H1 (cell line): ENCODE measurements at regions not wholly inside any gene's neighbourhood (a gene's known extent, or its start where the extent isn't known, plus 50 kb on each side); places are given as distances from the start of the nearest gene placed in this dataset.

Experiments
- CTCF ChIA-PET: fragments of 300-600 bp; sonication (Branson Sonifier 250); formaldehyde crosslinking; loops from one replicate; lab custom pipeline; 2021; ENCODE audit not compliant: partially characterized antibody; lab: Charles Lee
- POLR2A ChIA-PET: fragments of 300-600 bp; sonication (Branson Sonifier 250); formaldehyde crosslinking; loops from one replicate; lab custom pipeline; 2021; ENCODE audit warnings: inconsistent platforms; ENCODE audit not compliant: partially characterized antibody; lab: Charles Lee
- DNase-seq, 2 experiments: peaks; one replicate each; pipeline versions ENCODE4 v3.0.0 to v3.0.0-alpha.2; 2010 to 2022; ENCODE audit warnings: low spot score in 2 of 2, low read depth in 1 of 2, mixed read lengths in 1 of 2
- FAIRE-seq: peaks from 2 replicates; lab custom pipeline; 2011; peaks lifted over from hg19 to GRCh38; lab: Jason Lieb, UNC
- H2AFZ ChIP-seq: 2 replicates; pipeline ENCODE4 v1.8.1; 2012; ENCODE audit warnings: low read length, inconsistent platforms
- H2AK5ac ChIP-seq: 2 replicates; pipeline ENCODE4 v1.6.1; 2013; ENCODE audit warnings: low read depth, low read length
- H2BK120ac ChIP-seq: replicated peaks from 2 replicates; pipeline ENCODE3; 2013; ENCODE audit warnings: low read depth, low read length, inconsistent platforms
- H2BK12ac ChIP-seq: 2 replicates; pipeline ENCODE4 v1.6.1; 2013; ENCODE audit warnings: low read depth, low read length
- H2BK15ac ChIP-seq: 2 replicates; pipeline ENCODE4 v1.6.1; 2013; ENCODE audit warnings: low read length
- H2BK20ac ChIP-seq: 2 replicates; pipeline ENCODE4 v1.6.1; 2013; ENCODE audit warnings: low read length
- H2BK5ac ChIP-seq: 2 replicates; pipeline ENCODE4 v1.6.1; 2013; ENCODE audit warnings: low read depth, low read length
- H3K14ac ChIP-seq: 2 replicates; pipeline ENCODE4 v1.6.1; 2013; ENCODE audit warnings: inconsistent platforms; ENCODE audit not compliant: insufficient read length
- H3K18ac ChIP-seq: 2 replicates; pipeline ENCODE4 v1.6.1; 2013; ENCODE audit warnings: low read length; ENCODE audit errors: extremely low read depth
- H3K23ac ChIP-seq: 2 replicates; pipeline ENCODE4 v1.6.1; 2013; ENCODE audit warnings: inconsistent platforms; ENCODE audit not compliant: insufficient read length
- H3K23me2 ChIP-seq: 2 replicates; pipeline ENCODE4 v1.6.1; 2013; ENCODE audit warnings: low read depth, low read length
- H3K27ac ChIP-seq: 2 replicates; pipeline ENCODE4 v1.6.1; 2011; ENCODE audit warnings: low read depth, low read length, inconsistent platforms
- H3K27me3 ChIP-seq, 4 experiments: replicated peaks in 1 of 4; 1 replicate in 1 of 4; 2 replicates in 3 of 4; pipeline versions ENCODE4 v1.6.1 to v1.8.1; 2011 to 2013; ENCODE audit warnings: low read length in 3 of 4, mild to moderate bottlenecking in 3 of 4, inconsistent platforms in 2 of 4, mixed read lengths in 2 of 4, moderate library complexity in 1 of 4; ENCODE audit not compliant: control insufficient read depth in 3 of 4, insufficient read depth in 3 of 4; ENCODE audit errors: extremely low read depth in 1 of 4
- H3K36me3 ChIP-seq, 4 experiments: 2 replicates each; pipeline versions ENCODE4 v1.6.1 to v1.8.1; 2011 to 2013; ENCODE audit warnings: mild to moderate bottlenecking in 4 of 4, low read length in 3 of 4, moderate library complexity in 2 of 4, control low read depth in 1 of 4, inconsistent platforms in 1 of 4; ENCODE audit not compliant: insufficient read depth in 4 of 4, control insufficient read depth in 2 of 4
- H3K4ac ChIP-seq: replicated peaks from 2 replicates; pipeline ENCODE3; 2013; ENCODE audit warnings: low read length, low read depth, mixed read lengths, inconsistent platforms; ENCODE audit not compliant: insufficient read length
- H3K4me1 ChIP-seq, 4 experiments: replicated peaks in 1 of 4; 1 replicate in 1 of 4; 2 replicates in 3 of 4; pipeline versions ENCODE4 v1.6.1 to v1.8.1; 2011 to 2013; ENCODE audit warnings: low read length in 3 of 4, inconsistent platforms in 2 of 4, mixed read lengths in 1 of 4; ENCODE audit not compliant: insufficient read depth in 4 of 4, control insufficient read depth in 3 of 4
- H3K4me2 ChIP-seq, 2 experiments: 2 replicates each; pipeline versions ENCODE4 v1.6.1 to v1.8.1; 2011 to 2013; ENCODE audit warnings: low read depth in 2 of 2, low read length in 2 of 2, control low read depth in 1 of 2, inconsistent platforms in 1 of 2, mild to moderate bottlenecking in 1 of 2; ENCODE audit not compliant: insufficient read depth in 1 of 2
- H3K4me3 ChIP-seq, 4 experiments: fragments of 200-600, 300-600 bp in 1 of 4; sonication (generic), shearing (Covaris generic), sonication (Bioruptor Twin) in 1 of 4; 2 replicates each; pipeline versions ENCODE4 v1.5.1 to v1.8.1; 2011 to 2016; ENCODE audit warnings: low read length in 4 of 4, low read depth in 3 of 4, control low read depth in 2 of 4, inconsistent platforms in 2 of 4, mild to moderate bottlenecking in 2 of 4, mixed read lengths in 1 of 4, moderate library complexity in 1 of 4; ENCODE audit not compliant: insufficient read depth in 2 of 4; ENCODE audit errors: extremely low read depth in 1 of 4
- H3K56ac ChIP-seq: replicated peaks from 2 replicates; pipeline ENCODE3; 2013; ENCODE audit warnings: low read depth, mild to moderate bottlenecking, mixed read lengths, low read length, inconsistent platforms; ENCODE audit not compliant: insufficient read length
- H3K79me1 ChIP-seq: 2 replicates; pipeline ENCODE4 v1.6.1; 2013; ENCODE audit warnings: low read depth, low read length, control low read depth
- H3K79me2 ChIP-seq, 2 experiments: 2 replicates each; pipeline versions ENCODE4 v1.6.1 to v1.8.1; 2012 to 2013; ENCODE audit warnings: low read length in 2 of 2, mild to moderate bottlenecking in 2 of 2, inconsistent platforms in 1 of 2; ENCODE audit not compliant: insufficient read depth in 2 of 2, control insufficient read depth in 1 of 2
- H3K9ac ChIP-seq, 4 experiments: replicated peaks in 1 of 4; 1 replicate in 1 of 4; 2 replicates in 3 of 4; pipeline versions ENCODE4 v1.6.1 to v1.8.1; 2011 to 2013; ENCODE audit warnings: low read depth in 3 of 4, low read length in 3 of 4, control low read depth in 2 of 4, mild to moderate bottlenecking in 2 of 4, moderate library complexity in 2 of 4, inconsistent platforms in 1 of 4; ENCODE audit errors: extremely low read depth in 1 of 4
- H3K9me3 ChIP-seq, 2 experiments: 2 replicates each; pipeline versions ENCODE4 v1.6.1 to v1.8.1; 2012 to 2013; ENCODE audit warnings: mild to moderate bottlenecking in 2 of 2, moderate library complexity in 2 of 2, control low read depth in 1 of 2, inconsistent platforms in 1 of 2, low read depth in 1 of 2, low read length in 1 of 2, mixed read lengths in 1 of 2; ENCODE audit not compliant: insufficient read depth in 2 of 2
- H4K20me1 ChIP-seq, 2 experiments: replicated peaks in 1 of 2; 2 replicates each; pipeline versions ENCODE3 to v1.8.1; 2011 to 2013; ENCODE audit warnings: inconsistent platforms in 2 of 2, low read length in 2 of 2, mild to moderate bottlenecking in 1 of 2; ENCODE audit not compliant: insufficient read depth in 2 of 2, control insufficient read depth in 1 of 2
- H4K5ac ChIP-seq: 2 replicates; pipeline ENCODE4 v1.6.1; 2013; ENCODE audit warnings: low read length, low read depth, mixed read lengths, inconsistent platforms; ENCODE audit not compliant: insufficient read length
- H4K8ac ChIP-seq: 2 replicates; pipeline ENCODE4 v1.8.0; 2013; ENCODE audit warnings: mild to moderate bottlenecking, moderate library complexity, low read length, inconsistent platforms; ENCODE audit not compliant: insufficient read depth; ENCODE audit errors: extremely low read depth
- H4K91ac ChIP-seq: replicated peaks from 2 replicates; pipeline ENCODE3; 2013; ENCODE audit warnings: low read length, mixed read lengths, inconsistent platforms; ENCODE audit not compliant: insufficient read length
- ATF3 ChIP-seq: IDR thresholded peaks from 2 replicates; pipeline ENCODE4 v1.6.1; 2011; ENCODE audit warnings: low read depth, mild to moderate bottlenecking, low read length; ENCODE audit not compliant: insufficient read depth
- CBX5 ChIP-seq: fragments of 300-800, 300-1000 bp; sonication (generic); IDR thresholded peaks from 2 replicates; pipeline ENCODE4 v1.7.1; 2016; ENCODE audit warnings: antibody characterized with exemption, low read length, low read depth
- CEBPB ChIP-seq: IDR thresholded peaks from 2 replicates; pipeline ENCODE4 v1.6.1; 2012; ENCODE audit warnings: low read depth, low read length
- EGR1 ChIP-seq: IDR thresholded peaks from 2 replicates; pipeline ENCODE4 v1.6.1; 2011; ENCODE audit warnings: low read depth, low read length, borderline replicate concordance
- JUN ChIP-seq: IDR thresholded peaks from 2 replicates; pipeline ENCODE4 v1.6.1; 2011; ENCODE audit warnings: low read depth, mild to moderate bottlenecking, improper control_type of control experiment, low read length
- POLR2AphosphoS5 ChIP-seq: IDR thresholded peaks from 2 replicates; pipeline ENCODE4 v1.6.1; 2011; ENCODE audit warnings: low read depth, low read length
- TBP ChIP-seq: IDR thresholded peaks from 2 replicates; pipeline ENCODE4 v1.6.1; 2011; ENCODE audit warnings: low read depth, low read length, improper control_type of control experiment
- YY1 ChIP-seq: IDR thresholded peaks from 2 replicates; pipeline ENCODE4 v1.6.1; 2011; ENCODE audit warnings: low read depth, mild to moderate bottlenecking, low read length
- WGBS, 2 experiments: shearing (Covaris generic) in 1 of 2; methylation state at CpG; one replicate each; pipeline versions ENCODE4 v1.1.6 to v1.1.7; 2013 to 2015; ENCODE audit warnings: low lambda C conversion rate in 2 of 2, mixed read lengths in 2 of 2, inconsistent platforms in 1 of 2, low coverage in 1 of 2, missing lambda C conversion rate in 1 of 2; ENCODE audit not compliant: insufficient replicate concordance in 2 of 2, insufficient coverage in 1 of 2, insufficient read length in 1 of 2; ENCODE audit errors: extremely low coverage in 1 of 2, missing lambda C conversion rate in 1 of 2; 5-methylcytosine and 5-hydroxymethylcytosine counted together

GRCh38 chr12:92606956-92607355 is 95.8 kb upstream of the PLEKHG7 start:
- Histone ChIP-seq H2BK12ac (no peak overlapping the region), H2BK20ac (no peak overlapping the region), H2BK15ac (no peak overlapping the region), H3K9me3 (peaks cover 3 to 11% of the 10 kb centered on the region in 2 experiments; a peak in 2 of 4 replicates), H3K79me1 (no peaks in the 10 kb centered on the region), H3K27me3 (no peaks in the 10 kb centered on the region), H4K91ac (no peak overlapping the region), H3K9ac (no peak overlapping the region), H4K5ac (no peak overlapping the region), H2AFZ (no peak overlapping the region), H3K14ac (no peak overlapping the region), H2AK5ac (no peak overlapping the region), H3K79me2 (no peaks in the 10 kb centered on the region), H3K4me1 (peaks cover 2 to 10% (median 4%) of the 10 kb centered on the region in 4 experiments; a peak in 3 of 7 replicates), H4K20me1 (no peaks in the 10 kb centered on the region), H3K23ac (no peak overlapping the region), H4K8ac (no peak overlapping the region), H2BK5ac (no peak overlapping the region), H3K4me3 (no peak overlapping the region), H3K4ac (no peak overlapping the region), H3K4me2 (no peak overlapping the region), H3K23me2 (no peaks in the 10 kb centered on the region), H2BK120ac (no peak overlapping the region), H3K27ac (no peak overlapping the region), H3K18ac (no peak overlapping the region), H3K56ac (no peak overlapping the region), H3K36me3 (no peaks in the 10 kb centered on the region; a peak in 1 of 8 replicates)
- FAIRE-seq (no peak), DNase-seq (no peak)
- TF ChIP-seq CEBPB (no peak), ATF3 (no peak), TBP (no peak), YY1 (no peak), CBX5 (no peak), JUN (no peak), POLR2AphosphoS5 (no peak), EGR1 (no peak)
- CTCF ChIA-PET: interaction anchor here (1.1 to 3.1 kb wide), 4 partner anchors 9 to 42 kb away, joined by 3 to 17 read pairs (median 6); no protein-coding TSS in a partner anchor
- WGBS, 2 experiments: 80% methylated on average over 2 of the region's 2 CpGs; no CpG with 5 or more reads in 1 of the 2 experiments
- POLR2A ChIA-PET: no interaction called here
